ENCODE measurements at regions not wholly inside any gene's neighbourhood (a gene's known extent, or its start where the extent isn't known, plus 50 kb on each side); places are given as distances from the start of the nearest gene placed in this dataset.

GRCh38 chr12:93322784-93323183 is 54.9 kb upstream of the NUDT4 start:
- DNase-seq (ENCODE audit: extremely low read depth in 1 of 11, low read depth in 9 of 11, low spot score in 4 of 11) = no peak

DNA sequence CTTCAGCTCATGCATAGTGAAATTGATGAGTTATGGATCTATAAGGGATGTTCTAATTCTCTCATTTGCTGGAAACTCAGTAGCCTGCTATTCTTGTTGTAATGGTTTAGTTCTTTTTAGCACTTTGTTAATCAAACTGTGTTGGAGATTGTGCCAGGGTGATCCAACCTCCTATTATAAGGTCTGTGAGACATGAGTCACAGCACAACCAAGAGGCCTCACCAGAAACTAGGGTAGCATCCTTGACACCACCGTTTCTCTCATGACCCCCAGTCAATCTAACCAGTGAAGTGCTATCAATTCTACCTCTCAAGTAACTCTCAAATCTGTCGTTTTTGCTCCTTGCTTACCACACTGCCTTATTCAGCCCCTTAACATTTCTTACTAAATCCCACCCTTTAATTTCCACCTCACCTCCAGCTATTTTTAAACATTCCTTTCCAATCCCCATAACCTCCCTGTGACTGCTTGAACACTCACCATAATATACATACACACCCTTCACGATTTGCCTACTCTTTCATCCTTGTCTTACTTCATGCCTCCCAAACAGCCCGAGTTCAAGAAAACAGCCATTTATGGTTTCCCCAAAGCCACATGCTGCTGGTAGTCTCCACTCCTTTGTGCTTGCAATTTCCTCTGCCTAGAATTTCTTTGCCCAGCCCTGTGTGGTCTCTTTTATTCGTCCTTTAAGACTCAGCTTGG is 53.9 kb upstream of the NUDT4 start:
- no peak for DNase-seq (ENCODE audit: extremely low read depth in 1 of 11, low read depth in 9 of 11, low spot score in 4 of 11)

GRCh38 chr12:93325855-93326254 is 51.9 kb upstream of the NUDT4 start:
- no peak for DNase-seq (ENCODE audit: extremely low read depth in 1 of 11, low read depth in 9 of 11, low spot score in 4 of 11)

Measured in renal cortex interstitium (tissue), 11 donors.